Spleen (tissue), 7 donors: ENCODE measurements at regions not wholly inside any gene's neighbourhood (a gene's known extent, or its start where the extent isn't known, plus 50 kb on each side); places are given as distances from the start of the nearest gene placed in this dataset.

Experiments
- POLR2A ChIP-seq, 3 donors: fragments of 450-650 bp; IDR thresholded peaks; one replicate each; pipeline ENCODE4 v1.5.1; 2017; ENCODE audit warnings: antibody characterized with exemption in 3 of 3, mild to moderate bottlenecking in 1 of 3
- POLR2AphosphoS5 ChIP-seq, 3 donors: sonication (generic); formaldehyde crosslinking; IDR thresholded peaks; one replicate each; pipeline ENCODE4 v1.5.1; 2017; ENCODE audit warnings: antibody characterized with exemption in 3 of 3
- TF ChIP-seq, protein P1 (sequence below), 11 experiments: fragments of 200-600 bp in 7 of 11; fragments of 450-650 bp in 4 of 11; sonication (generic) in 4 of 11; IDR thresholded peaks in 8 of 11; conservative IDR thresholded peaks in 3 of 11; 1 replicate in 7 of 11; 2 replicates in 4 of 11; pipeline versions ENCODE4 v1.4.0 to v1.8.0; 2016 to 2021; ENCODE audit warnings: antibody characterized with exemption in 11 of 11, inconsistent platforms in 4 of 11, mild to moderate bottlenecking in 1 of 11
- donor health status: DM: no; HTN: no; CAD: no; lungs with moderate emphysema.
- donor health status: DM: no; HTN: no; CAD: no.
- donor health status: DM: no; HTN: no; CAD: no.

DNA sequence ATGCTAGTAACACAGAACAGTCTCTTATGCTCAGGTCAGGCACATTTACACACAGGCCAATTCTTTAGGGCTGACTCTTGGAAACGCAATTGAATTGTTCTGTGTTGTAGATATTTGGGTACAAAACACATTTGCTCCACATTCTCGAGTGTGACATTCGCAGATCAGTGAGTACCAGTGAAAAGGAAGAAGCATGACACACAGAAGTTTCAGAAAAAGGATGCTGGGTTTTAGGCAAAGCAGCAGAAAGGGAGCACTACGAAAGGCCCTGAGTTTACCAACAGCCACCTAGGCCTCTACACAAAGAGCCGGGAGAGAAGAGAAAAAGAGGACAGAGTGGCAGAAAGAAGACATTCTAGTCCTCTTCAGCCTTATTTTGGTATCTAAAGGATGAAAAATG lies 254.4 kb upstream of the BTG1 start:
- TF ChIP-seq, protein P1, sequence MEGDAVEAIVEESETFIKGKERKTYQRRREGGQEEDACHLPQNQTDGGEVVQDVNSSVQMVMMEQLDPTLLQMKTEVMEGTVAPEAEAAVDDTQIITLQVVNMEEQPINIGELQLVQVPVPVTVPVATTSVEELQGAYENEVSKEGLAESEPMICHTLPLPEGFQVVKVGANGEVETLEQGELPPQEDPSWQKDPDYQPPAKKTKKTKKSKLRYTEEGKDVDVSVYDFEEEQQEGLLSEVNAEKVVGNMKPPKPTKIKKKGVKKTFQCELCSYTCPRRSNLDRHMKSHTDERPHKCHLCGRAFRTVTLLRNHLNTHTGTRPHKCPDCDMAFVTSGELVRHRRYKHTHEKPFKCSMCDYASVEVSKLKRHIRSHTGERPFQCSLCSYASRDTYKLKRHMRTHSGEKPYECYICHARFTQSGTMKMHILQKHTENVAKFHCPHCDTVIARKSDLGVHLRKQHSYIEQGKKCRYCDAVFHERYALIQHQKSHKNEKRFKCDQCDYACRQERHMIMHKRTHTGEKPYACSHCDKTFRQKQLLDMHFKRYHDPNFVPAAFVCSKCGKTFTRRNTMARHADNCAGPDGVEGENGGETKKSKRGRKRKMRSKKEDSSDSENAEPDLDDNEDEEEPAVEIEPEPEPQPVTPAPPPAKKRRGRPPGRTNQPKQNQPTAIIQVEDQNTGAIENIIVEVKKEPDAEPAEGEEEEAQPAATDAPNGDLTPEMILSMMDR (IDR thresholded peaks at IDR 0.05 in 8 of 11, conservative IDR thresholded peaks at IDR 0.05 in 3 of 11) = no peak
- TF ChIP-seq POLR2A (IDR thresholded peaks at IDR 0.05) (no peak), POLR2AphosphoS5 (IDR thresholded peaks at IDR 0.05) (peak in 1 of 3 donors; percentile 59)
